ENCODE measurements at regions not wholly inside any gene's neighbourhood (a gene's known extent, or its start where the extent isn't known, plus 50 kb on each side); places are given as distances from the start of the nearest gene placed in this dataset.

- Histone ChIP-seq H3K9ac (ENCODE audit: low read length) (no peak overlapping the region), H3K9me3 (ENCODE audit: control insufficient read depth, insufficient read depth, low read depth, low read length) (peaks cover 20% of the 10 kb centered on the region), H3K36me3 (ENCODE audit: control insufficient read depth, insufficient read depth, low read length) (no peaks in the 10 kb centered on the region), H3K4me1 (ENCODE audit: control insufficient read depth, insufficient read depth, low read length) (no peaks in the 10 kb centered on the region), H3K27ac (ENCODE audit: low read depth, low read length) (no peak overlapping the region), H3K27me3 (ENCODE audit: control insufficient read depth, insufficient read depth, low read length) (no peaks in the 10 kb centered on the region), H3K4me3 (ENCODE audit: low read depth, low read length) (no peak overlapping the region)
Observed at GRCh38 chr15:46848704-46849103, 868.6 kb upstream of the SEMA6D start.

DNA sequence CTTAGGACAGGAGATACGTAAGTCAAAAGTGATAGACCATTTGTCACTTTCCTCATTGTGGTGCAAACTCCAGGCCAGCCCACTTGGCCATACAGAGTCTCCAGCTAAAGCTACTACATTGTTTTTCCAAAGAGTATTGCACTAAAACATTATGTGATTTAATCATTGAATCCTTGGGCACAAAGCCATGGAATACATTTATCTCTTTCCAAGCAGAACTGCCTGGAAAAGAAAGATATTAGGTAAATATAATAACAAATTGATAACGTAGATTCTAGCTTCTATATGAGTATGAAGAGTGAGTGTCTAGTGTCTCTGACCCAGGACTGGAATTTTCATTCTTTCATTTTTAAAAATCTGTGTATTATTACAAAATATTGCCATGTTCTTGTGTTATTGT, 863.7 kb upstream of the SEMA6D start:
- no peaks in the 10 kb centered on the region for H3K27me3 ChIP-seq (ENCODE audit: control insufficient read depth, insufficient read depth, low read length)
- H3K27ac ChIP-seq (ENCODE audit: low read depth, low read length): no peak overlapping the region
- no peak overlapping the region for H3K4me3 ChIP-seq (ENCODE audit: low read depth, low read length)
- H3K9me3 ChIP-seq (ENCODE audit: control insufficient read depth, insufficient read depth, low read depth, low read length): no peaks in the 10 kb centered on the region
- no peak overlapping the region for H3K9ac ChIP-seq (ENCODE audit: low read length)
- H3K4me1 ChIP-seq (ENCODE audit: control insufficient read depth, insufficient read depth, low read length): no peaks in the 10 kb centered on the region
- no peaks in the 10 kb centered on the region for H3K36me3 ChIP-seq (ENCODE audit: control insufficient read depth, insufficient read depth, low read length)

GRCh38 chr15:46854564-46854963, 862.7 kb upstream of the SEMA6D start:
- Histone ChIP-seq H3K27me3 (ENCODE audit: control insufficient read depth, insufficient read depth, low read length) (no peaks in the 10 kb centered on the region), H3K36me3 (ENCODE audit: control insufficient read depth, insufficient read depth, low read length) (no peaks in the 10 kb centered on the region), H3K4me1 (ENCODE audit: control insufficient read depth, insufficient read depth, low read length) (no peaks in the 10 kb centered on the region), H3K4me3 (ENCODE audit: low read depth, low read length) (no peak overlapping the region), H3K9ac (ENCODE audit: low read length) (no peak overlapping the region), H3K9me3 (ENCODE audit: control insufficient read depth, insufficient read depth, low read depth, low read length) (no peaks in the 10 kb centered on the region), H3K27ac (ENCODE audit: low read depth, low read length) (no peak overlapping the region)

- Histone ChIP-seq H3K9me3 (ENCODE audit: control insufficient read depth, insufficient read depth, low read depth, low read length) (no peaks in the 10 kb centered on the region), H3K9ac (ENCODE audit: low read length) (no peak overlapping the region), H3K27me3 (ENCODE audit: control insufficient read depth, insufficient read depth, low read length) (no peaks in the 10 kb centered on the region), H3K4me3 (ENCODE audit: low read depth, low read length) (no peak overlapping the region), H3K36me3 (ENCODE audit: control insufficient read depth, insufficient read depth, low read length) (no peaks in the 10 kb centered on the region), H3K4me1 (ENCODE audit: control insufficient read depth, insufficient read depth, low read length) (no peaks in the 10 kb centered on the region), H3K27ac (ENCODE audit: low read depth, low read length) (no peak overlapping the region)
Observed at GRCh38 chr15:46855388-46855787, 861.9 kb upstream of the SEMA6D start.

DNA sequence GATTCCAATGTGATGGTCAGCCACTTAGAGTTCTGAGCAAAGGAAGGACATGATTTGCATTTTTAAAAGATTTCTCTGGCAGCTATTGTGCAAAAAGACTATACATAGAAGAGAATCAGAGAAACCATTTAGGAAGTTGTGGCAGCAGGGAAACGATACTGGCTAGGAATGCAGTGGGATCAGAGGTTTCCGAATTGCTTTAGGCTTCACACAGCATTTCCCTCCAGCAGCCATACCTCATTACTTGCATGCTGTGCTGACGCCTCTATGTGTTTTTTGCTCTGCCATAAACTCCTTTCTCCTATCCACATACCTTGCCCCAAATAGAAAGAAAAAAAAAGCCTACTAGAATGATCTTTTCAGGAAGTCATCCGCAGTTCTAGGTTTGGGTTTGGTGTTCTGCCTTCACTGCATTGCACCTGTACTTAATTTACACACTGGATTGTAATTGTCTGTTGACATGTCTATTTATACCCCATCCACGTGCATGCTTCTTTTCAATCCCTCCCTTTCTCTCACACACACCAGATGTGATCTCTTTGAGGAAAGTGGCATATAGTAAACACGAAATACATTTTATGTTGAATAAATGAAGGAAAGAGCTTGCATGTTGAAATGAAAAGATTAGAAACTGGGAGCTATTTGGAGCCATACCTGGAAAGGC, 860.3 kb upstream of the SEMA6D start:
- no peaks in the 10 kb centered on the region for H3K36me3 ChIP-seq (ENCODE audit: control insufficient read depth, insufficient read depth, low read length)
- H3K4me3 ChIP-seq (ENCODE audit: low read depth, low read length): no peak overlapping the region
- H3K27ac ChIP-seq (ENCODE audit: low read depth, low read length): no peak overlapping the region
- no peaks in the 10 kb centered on the region for H3K27me3 ChIP-seq (ENCODE audit: control insufficient read depth, insufficient read depth, low read length)
- H3K9ac ChIP-seq (ENCODE audit: low read length): no peak overlapping the region
- no peaks in the 10 kb centered on the region for H3K4me1 ChIP-seq (ENCODE audit: control insufficient read depth, insufficient read depth, low read length)
- no peaks in the 10 kb centered on the region for H3K9me3 ChIP-seq (ENCODE audit: control insufficient read depth, insufficient read depth, low read depth, low read length)

GRCh38 chr15:46858150-46858549, 859.2 kb upstream of the SEMA6D start:
- Histone ChIP-seq H3K4me3 (ENCODE audit: low read depth, low read length) (no peak overlapping the region), H3K4me1 (ENCODE audit: control insufficient read depth, insufficient read depth, low read length) (no peaks in the 10 kb centered on the region), H3K36me3 (ENCODE audit: control insufficient read depth, insufficient read depth, low read length) (no peaks in the 10 kb centered on the region), H3K27me3 (ENCODE audit: control insufficient read depth, insufficient read depth, low read length) (no peaks in the 10 kb centered on the region), H3K27ac (ENCODE audit: low read depth, low read length) (no peak overlapping the region), H3K9ac (ENCODE audit: low read length) (no peak overlapping the region), H3K9me3 (ENCODE audit: control insufficient read depth, insufficient read depth, low read depth, low read length) (no peaks in the 10 kb centered on the region)

DNA sequence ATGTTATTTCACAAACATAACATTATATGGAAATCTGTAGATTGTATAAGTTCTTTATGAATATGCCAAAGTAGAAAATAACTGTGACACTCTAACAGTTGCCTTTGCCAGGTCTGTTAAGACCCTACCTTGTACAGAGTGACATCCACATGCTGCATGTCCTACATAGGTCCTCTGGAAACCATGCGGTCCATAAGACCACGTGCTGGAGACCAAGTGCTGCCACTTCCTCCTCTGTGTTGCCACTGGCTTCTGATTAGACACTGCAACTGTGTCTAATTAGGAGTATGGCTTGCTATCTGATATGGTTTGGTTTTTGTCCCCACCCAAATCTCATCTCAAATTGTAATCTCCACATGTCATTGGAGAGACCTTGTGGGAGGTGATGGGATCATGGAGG, 855.5 kb upstream of the SEMA6D start:
- Histone ChIP-seq H3K9me3 (ENCODE audit: control insufficient read depth, insufficient read depth, low read depth, low read length) (no peaks in the 10 kb centered on the region), H3K27ac (ENCODE audit: low read depth, low read length) (no peak overlapping the region), H3K4me1 (ENCODE audit: control insufficient read depth, insufficient read depth, low read length) (no peaks in the 10 kb centered on the region), H3K36me3 (ENCODE audit: control insufficient read depth, insufficient read depth, low read length) (no peaks in the 10 kb centered on the region), H3K4me3 (ENCODE audit: low read depth, low read length) (no peak overlapping the region), H3K9ac (ENCODE audit: low read length) (no peak overlapping the region), H3K27me3 (ENCODE audit: control insufficient read depth, insufficient read depth, low read length) (no peaks in the 10 kb centered on the region)

- no peaks in the 10 kb centered on the region for H3K27me3 ChIP-seq (ENCODE audit: control insufficient read depth, insufficient read depth, low read length)
- no peak overlapping the region for H3K9ac ChIP-seq (ENCODE audit: low read length)
- no peaks in the 10 kb centered on the region for H3K4me1 ChIP-seq (ENCODE audit: control insufficient read depth, insufficient read depth, low read length)
- H3K9me3 ChIP-seq (ENCODE audit: control insufficient read depth, insufficient read depth, low read depth, low read length): no peaks in the 10 kb centered on the region
- H3K27ac ChIP-seq (ENCODE audit: low read depth, low read length): no peak overlapping the region
- H3K4me3 ChIP-seq (ENCODE audit: low read depth, low read length): no peak overlapping the region
- H3K36me3 ChIP-seq (ENCODE audit: control insufficient read depth, insufficient read depth, low read length): no peaks in the 10 kb centered on the region
Observed at GRCh38 chr15:46865155-46865554, 852.1 kb upstream of the SEMA6D start.

- H3K36me3 ChIP-seq (ENCODE audit: control insufficient read depth, insufficient read depth, low read length): no peaks in the 10 kb centered on the region
- H3K4me3 ChIP-seq (ENCODE audit: low read depth, low read length): no peak overlapping the region
- H3K4me1 ChIP-seq (ENCODE audit: control insufficient read depth, insufficient read depth, low read length): no peaks in the 10 kb centered on the region
- no peak overlapping the region for H3K9ac ChIP-seq (ENCODE audit: low read length)
- no peaks in the 10 kb centered on the region for H3K27me3 ChIP-seq (ENCODE audit: control insufficient read depth, insufficient read depth, low read length)
- no peaks in the 10 kb centered on the region for H3K9me3 ChIP-seq (ENCODE audit: control insufficient read depth, insufficient read depth, low read depth, low read length)
- no peak overlapping the region for H3K27ac ChIP-seq (ENCODE audit: low read depth, low read length)
Observed at GRCh38 chr15:46872286-46872980, 844.9 kb upstream of the SEMA6D start.

GRCh38 chr15:46872981-46873330, 844.3 kb upstream of the SEMA6D start:
- Histone ChIP-seq H3K9ac (ENCODE audit: low read length) (no peak overlapping the region), H3K27me3 (ENCODE audit: control insufficient read depth, insufficient read depth, low read length) (no peaks in the 10 kb centered on the region), H3K4me3 (ENCODE audit: low read depth, low read length) (no peak overlapping the region), H3K27ac (ENCODE audit: low read depth, low read length) (no peak overlapping the region), H3K9me3 (ENCODE audit: control insufficient read depth, insufficient read depth, low read depth, low read length) (no peaks in the 10 kb centered on the region), H3K36me3 (ENCODE audit: control insufficient read depth, insufficient read depth, low read length) (no peaks in the 10 kb centered on the region), H3K4me1 (ENCODE audit: control insufficient read depth, insufficient read depth, low read length) (no peaks in the 10 kb centered on the region)

- H3K36me3 ChIP-seq (ENCODE audit: control insufficient read depth, insufficient read depth, low read length): no peaks in the 10 kb centered on the region
- H3K9ac ChIP-seq (ENCODE audit: low read length): no peak overlapping the region
- no peaks in the 10 kb centered on the region for H3K27me3 ChIP-seq (ENCODE audit: control insufficient read depth, insufficient read depth, low read length)
- no peak overlapping the region for H3K4me3 ChIP-seq (ENCODE audit: low read depth, low read length)
- no peaks in the 10 kb centered on the region for H3K9me3 ChIP-seq (ENCODE audit: control insufficient read depth, insufficient read depth, low read depth, low read length)
- H3K4me1 ChIP-seq (ENCODE audit: control insufficient read depth, insufficient read depth, low read length): no peaks in the 10 kb centered on the region
- no peak overlapping the region for H3K27ac ChIP-seq (ENCODE audit: low read depth, low read length)
Observed at GRCh38 chr15:46879032-46879770, 838.1 kb upstream of the SEMA6D start.

Data from HUES6 (cell line).